RWPE1 (cell line): ENCODE measurements at regions not wholly inside any gene's neighbourhood (a gene's known extent, or its start where the extent isn't known, plus 50 kb on each side); places are given as distances from the start of the nearest gene placed in this dataset.
"Not testable (repeated sequence)": the region's sequence is repeated elsewhere in the genome, so short reads cannot be mapped to it uniquely, and the experiment has no call there.

Source experiments
- CTCF ChIA-PET: fragments of 350-600 bp; sonication (Branson Sonifier 250); formaldehyde crosslinking; extraction: SDS; loops from one replicate; lab custom pipeline; 2021; lab: Yijun Ruan, JAX
- POLR2A ChIA-PET: fragments of 400-600 bp; formaldehyde crosslinking; extraction: SDS; loops from one replicate; lab custom pipeline; 2020; ENCODE audit warnings: antibody characterized with exemption; ENCODE audit not compliant: low non-redundant PET; lab: Yijun Ruan, JAX
- DNase-seq: peaks from one replicate; pipeline ENCODE4 v3.0.0; 2012; ENCODE audit warnings: low spot score
- H3K27ac ChIP-seq: fragments of 450-650 bp; 2 replicates; pipeline ENCODE4 v1.5.1; 2017
- TF ChIP-seq, protein P1 (sequence below): fragments of 450-650 bp; conservative IDR thresholded peaks from 2 replicates; pipeline ENCODE4 v1.5.1; 2017; ENCODE audit warnings: low read depth, mild to moderate bottlenecking

DNA sequence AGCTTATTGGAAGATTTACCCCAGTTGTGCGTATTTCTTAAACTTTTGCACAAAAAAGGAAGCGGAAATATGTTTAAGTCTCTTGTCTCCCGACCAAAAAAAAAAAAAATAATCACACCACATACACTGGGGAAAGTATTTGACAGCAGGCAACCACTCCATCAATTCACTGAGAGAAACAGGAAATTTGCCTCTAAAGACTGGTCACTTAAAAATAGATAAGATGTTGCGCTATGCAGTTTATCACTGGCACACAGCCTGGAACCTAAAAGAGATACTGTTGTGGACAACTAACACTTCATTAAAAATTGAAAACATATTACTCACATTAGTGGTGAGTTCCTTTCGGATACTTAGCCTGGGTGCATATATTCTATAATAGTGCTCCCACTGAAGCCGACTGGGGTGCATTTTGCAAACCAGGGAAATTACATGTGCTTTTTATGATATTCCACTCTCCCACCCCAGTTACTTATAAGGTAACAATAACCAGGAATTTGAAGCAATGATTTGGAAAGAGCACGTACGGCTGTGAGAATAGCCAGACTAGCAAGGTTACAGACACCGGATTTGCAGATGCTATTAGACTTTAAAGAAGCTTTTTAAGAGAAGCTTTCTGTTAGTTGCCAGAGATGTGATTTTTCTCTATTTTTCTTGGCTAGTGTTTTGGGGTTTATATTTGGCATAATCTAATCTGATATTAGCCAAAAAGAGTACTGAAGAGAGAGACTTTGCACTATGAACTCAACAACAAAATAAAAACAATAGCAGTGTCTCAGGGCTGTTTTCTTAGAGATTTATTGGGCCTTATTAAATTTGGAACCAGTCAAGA lies 311.5 kb downstream of the NOVA1 start:
- POLR2A ChIA-PET, result no interaction called here

DNA sequence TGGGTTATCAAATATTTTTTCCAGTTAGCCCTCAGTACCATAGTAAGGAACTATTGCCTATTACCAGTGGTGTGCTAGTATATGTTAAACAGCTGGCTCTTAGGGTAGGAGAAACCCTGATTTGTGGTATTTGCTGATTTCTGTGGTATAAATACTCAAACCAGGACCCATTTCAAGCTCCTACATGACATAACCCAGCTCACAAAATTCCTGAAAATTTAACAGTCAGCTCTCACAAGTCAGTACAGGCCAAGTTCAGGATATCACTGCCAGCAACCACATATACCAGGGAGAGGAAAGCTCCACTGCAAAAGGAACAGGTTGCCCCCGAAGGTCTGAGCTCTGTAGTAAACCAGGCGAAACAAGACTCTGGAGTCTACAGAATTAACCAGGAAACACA lies 315.3 kb downstream of the NOVA1 start:
- ChIA-PET CTCF (no interaction called here), POLR2A (no interaction called here)
- DNase-seq, result no peak
- no peak overlapping the region for H3K27ac ChIP-seq
- TF ChIP-seq, protein P1, sequence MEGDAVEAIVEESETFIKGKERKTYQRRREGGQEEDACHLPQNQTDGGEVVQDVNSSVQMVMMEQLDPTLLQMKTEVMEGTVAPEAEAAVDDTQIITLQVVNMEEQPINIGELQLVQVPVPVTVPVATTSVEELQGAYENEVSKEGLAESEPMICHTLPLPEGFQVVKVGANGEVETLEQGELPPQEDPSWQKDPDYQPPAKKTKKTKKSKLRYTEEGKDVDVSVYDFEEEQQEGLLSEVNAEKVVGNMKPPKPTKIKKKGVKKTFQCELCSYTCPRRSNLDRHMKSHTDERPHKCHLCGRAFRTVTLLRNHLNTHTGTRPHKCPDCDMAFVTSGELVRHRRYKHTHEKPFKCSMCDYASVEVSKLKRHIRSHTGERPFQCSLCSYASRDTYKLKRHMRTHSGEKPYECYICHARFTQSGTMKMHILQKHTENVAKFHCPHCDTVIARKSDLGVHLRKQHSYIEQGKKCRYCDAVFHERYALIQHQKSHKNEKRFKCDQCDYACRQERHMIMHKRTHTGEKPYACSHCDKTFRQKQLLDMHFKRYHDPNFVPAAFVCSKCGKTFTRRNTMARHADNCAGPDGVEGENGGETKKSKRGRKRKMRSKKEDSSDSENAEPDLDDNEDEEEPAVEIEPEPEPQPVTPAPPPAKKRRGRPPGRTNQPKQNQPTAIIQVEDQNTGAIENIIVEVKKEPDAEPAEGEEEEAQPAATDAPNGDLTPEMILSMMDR, result no peak

More for the DNA sequence above, 311.5 kb downstream of the NOVA1 start:
- CTCF ChIA-PET, result interaction anchor here (0.6 kb wide), 1 partner anchor 249 kb away, joined by 4 read pairs; no protein-coding TSS in a partner anchor
- H3K27ac ChIP-seq, result no peak overlapping the region
- DNase-seq, result no peak
- TF ChIP-seq, protein P1, result no peak

DNA sequence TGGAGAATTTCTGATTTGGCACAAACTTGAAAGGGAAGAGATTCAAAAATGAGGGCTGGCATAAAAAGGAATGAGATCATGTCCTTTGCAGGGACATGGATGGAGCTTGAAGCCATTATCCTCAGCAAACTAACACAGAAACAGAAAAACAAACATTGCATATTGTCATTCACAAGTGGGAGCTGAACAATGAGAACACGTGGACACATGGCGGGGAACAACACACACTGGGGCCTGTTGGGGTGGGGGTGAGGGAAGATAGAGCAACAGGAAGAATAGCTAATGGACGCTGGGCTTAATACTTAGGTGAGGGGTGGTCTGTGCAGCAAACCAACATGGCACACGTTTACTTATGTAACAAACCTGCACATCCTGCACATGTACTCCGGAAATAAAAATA lies 315.8 kb downstream of the NOVA1 start:
- H3K27ac ChIP-seq, CTCF ChIA-PET, POLR2A ChIA-PET, DNase-seq: not testable (repeated sequence)

DNA sequence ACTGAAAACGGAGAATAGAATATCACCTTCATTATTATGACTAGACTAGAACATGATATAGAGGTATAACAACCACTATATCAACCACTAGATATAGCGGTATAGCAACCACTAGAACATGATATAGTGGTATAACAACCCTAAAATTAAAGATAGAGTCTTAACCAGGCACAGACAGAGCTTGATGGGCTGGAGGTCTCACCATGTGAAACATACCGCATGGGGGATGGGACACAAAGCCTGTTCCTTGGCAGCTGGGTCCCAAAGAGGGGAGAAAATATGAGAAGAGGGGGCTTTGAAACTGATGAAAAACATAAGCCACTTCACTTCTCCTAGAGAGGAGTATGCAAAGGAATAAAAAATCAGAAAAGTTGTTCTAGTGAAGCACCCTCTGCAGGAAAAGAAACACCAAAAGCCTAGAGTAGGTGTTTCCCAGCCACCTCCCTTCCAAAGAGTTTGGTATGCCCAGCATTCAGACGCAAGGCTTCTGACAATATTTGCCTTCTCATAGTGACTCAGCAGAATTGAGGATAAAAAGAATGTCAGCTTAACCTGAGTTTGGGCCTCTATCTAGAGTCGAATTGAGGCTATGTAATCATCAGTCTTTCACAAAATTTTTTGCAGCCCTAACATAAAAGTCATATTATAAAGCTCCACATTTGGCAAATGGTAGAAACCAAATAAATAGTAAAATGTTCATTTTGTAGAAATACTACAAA lies 316.4 kb downstream of the NOVA1 start:
- no peak overlapping the region for H3K27ac ChIP-seq
- no peak for DNase-seq
- POLR2A ChIA-PET, result no interaction called here
- TF ChIP-seq, protein P1, result no peak
- CTCF ChIA-PET, result no interaction called here

DNA sequence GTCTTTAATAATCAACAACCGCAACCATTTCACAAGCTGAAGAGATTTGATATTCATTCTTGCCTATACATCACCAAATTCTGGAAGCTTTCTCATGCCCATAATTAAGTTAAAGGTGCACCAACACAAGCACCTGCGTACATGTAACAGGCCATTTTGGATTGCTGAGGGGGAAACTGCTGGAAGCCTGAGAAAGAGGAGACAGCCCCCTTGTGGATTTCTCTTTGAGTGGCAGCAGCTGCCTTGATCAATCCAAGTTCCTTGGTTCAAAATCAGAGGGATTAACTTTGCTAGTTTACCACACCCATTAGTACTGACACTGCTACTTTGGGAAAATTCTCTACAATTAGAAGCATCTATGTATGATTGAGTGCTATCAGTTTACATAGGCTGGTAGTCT lies 321.1 kb downstream of the NOVA1 start:
- CTCF ChIA-PET, result no interaction called here
- TF ChIP-seq, protein P1, result no peak
- DNase-seq, result no peak
- no peak overlapping the region for H3K27ac ChIP-seq
- POLR2A ChIA-PET, result no interaction called here

DNA sequence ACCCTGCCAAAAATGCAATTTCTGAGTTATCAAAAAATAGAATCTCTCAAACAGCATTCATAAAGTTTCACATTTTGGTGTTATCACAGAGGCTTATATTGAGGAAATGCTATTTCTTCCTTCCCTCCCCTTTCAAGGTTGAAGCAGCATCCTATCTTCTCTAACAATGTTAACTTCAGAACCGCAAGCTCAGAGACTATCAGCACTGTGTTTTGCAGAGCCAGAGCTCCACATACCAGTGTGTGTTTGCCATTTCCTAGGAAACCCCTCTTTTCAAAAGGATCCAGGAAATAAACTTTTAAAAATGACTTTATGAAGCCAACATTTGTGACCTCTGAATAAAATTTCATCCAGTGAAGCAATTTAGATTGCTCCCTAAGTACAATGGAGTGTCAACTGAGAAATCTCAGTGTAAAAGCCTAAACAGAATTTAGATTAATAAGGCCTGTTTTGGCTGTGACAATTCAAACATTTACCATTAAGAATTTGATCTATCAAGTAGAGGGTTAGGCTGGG lies 332.6 kb downstream of the NOVA1 start:
- ChIA-PET CTCF (interaction anchor here (0.6 kb wide), 1 partner anchor 761 kb away, joined by 3 read pairs; no protein-coding TSS in a partner anchor), POLR2A (no interaction called here)
- no peak for DNase-seq
- TF ChIP-seq, protein P1, result no peak
- no peak overlapping the region for H3K27ac ChIP-seq
